Frontal cortex (tissue), 3 donors: ENCODE measurements at regions not wholly inside any gene's neighbourhood (a gene's known extent, or its start where the extent isn't known, plus 50 kb on each side); places are given as distances from the start of the nearest gene placed in this dataset.
"Not testable (repeated sequence)": the region's sequence is repeated elsewhere in the genome, so short reads cannot be mapped to it uniquely, and the experiment has no call there.

Experiments
- DNase-seq, 2 donors: peaks; one replicate each; pipeline ENCODE4 v3.0.0; 2012; ENCODE audit warnings: low spot score in 2 of 2
- FAIRE-seq: peaks from 2 replicates; lab custom pipeline; 2012; peaks lifted over from hg19 to GRCh38; lab: Jason Lieb, UNC
- donor health status: control.
- donor health status: control.
- donor health status: control.

DNA sequence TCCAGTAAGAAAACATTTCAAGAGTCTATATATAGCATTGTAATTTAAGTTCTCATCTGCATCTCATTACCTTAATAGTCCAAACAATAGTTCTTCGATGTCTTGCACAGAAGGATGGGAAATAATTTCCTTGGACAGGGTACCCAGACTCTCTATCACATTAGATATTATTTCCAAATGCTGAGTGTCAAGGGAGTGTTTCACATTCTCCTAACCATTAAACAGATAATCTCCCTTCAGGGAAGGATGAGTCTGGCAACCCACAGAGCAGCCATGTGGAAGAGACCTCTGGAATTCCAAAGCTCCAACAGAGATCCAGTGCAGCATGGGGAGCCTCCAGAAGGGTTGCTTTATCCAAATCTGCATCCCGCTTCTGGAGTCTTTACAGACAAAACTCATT is 89.6 kb downstream of the FZD1 start:
- DNase-seq = no peak
- FAIRE-seq = no peak

DNA sequence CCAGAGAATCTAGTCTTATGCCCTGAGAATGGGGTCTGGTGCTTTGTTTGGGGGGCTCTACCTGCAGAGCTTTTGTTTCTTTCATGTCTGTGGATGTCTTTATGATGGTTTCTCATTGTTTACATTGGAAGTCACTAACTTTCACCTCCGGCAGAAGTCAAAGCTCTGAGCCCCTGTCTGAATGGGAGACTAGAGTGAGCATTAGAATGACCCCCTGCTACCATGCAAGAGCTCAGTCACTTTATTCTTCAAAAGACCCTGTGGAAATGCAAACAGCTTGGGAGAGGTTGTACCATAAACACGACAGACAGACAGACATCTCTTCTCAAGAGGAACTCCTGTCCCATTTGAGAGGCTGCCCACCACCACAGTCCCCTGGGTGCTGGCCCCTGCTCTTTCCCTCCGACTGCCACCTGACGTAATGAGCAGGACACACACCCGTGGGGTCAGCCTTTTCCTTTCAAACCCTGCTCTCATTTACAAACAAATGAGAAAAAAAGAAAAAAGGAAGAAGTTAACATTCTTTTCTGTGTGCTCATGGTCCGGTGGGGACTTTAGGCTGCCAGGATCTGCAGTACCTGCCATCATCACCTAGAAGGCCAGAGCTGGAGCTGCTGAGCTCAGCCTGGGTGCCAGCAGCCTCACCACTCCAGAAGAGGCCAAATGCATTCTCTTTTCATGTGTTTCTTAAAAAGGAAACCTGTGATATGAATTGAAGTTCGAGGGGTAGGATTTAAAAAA is 91.6 kb downstream of the FZD1 start:
- FAIRE-seq (no peak), DNase-seq (no peak)

DNA sequence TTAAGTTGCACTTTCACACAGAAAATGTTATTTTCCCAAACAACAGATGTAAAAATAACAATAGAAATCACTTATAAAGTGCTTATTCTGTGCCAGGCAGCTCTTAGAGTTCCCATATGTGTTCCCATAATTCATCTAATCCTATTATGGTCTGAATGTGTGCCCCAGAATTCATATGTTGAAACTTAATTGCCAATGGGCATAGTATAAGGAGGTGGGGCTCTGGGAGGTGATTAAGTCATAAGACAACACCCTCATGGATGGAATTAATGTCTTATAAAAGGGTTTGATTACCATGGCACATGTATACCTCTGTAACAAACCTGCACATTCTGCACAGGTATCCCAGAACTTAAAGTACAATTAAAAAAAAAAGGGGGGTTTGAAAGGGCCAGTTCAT is 92.7 kb downstream of the FZD1 start:
- DNase-seq (no peak), FAIRE-seq (no peak)

DNA sequence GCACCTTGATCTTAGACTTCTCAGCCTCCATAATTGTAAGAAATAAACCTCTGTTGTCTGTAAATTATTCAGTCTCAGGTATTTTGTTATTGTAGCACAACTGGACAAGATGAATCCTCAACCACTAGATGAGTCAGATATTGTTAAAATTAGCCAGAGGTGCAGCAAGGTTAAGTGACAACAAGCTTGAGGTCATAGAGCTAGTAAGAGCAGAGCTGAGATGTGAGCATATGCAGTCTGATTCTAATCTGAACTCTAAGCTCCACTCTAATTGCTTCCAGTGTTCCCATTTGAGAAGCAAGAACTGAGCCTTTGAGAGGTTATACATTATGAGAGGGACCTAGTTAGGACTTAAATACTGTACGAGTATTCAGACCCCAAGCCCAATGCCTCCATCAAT is 93.1 kb downstream of the FZD1 start:
- DNase-seq (no peak), FAIRE-seq (no peak)

DNA sequence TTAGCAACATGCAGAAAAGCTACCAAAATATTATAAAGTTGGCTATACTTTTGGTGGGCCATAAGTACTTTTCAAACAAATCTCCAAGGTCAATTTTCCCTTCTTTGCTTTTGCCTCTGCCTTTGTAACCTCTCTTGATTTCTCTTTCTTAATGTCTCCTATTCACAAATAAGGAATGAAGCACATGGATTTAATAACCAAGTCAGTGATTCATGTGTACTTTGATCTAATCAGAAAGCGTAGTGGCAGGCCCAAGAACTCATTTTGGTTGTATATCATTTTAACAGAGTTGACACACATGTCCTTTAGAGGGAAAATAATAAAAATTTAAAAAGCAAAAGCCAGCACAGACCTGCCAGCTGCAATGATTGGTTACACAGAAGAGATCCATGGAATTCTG is 93.7 kb downstream of the FZD1 start:
- DNase-seq (no peak), FAIRE-seq (no peak)

DNA sequence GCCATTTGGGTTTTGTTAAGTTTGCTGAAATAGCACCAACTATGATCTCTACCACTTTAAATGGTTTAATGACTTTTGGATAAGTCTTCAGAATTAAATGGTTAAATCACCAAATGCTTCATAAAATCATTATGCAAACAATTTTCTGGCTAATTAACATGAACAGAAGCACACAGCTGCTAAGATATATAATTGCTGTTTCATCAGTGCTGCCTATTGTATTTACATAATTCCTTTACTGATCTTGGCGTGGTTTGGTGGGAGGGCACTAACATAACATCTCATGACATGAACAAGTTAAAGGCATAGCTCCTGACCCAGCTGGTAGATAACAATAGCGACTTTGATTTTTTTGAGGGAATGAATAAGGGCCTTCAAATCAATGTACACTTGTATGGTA is 94.1 kb downstream of the FZD1 start:
- FAIRE-seq (no peak), DNase-seq (no peak)

DNA sequence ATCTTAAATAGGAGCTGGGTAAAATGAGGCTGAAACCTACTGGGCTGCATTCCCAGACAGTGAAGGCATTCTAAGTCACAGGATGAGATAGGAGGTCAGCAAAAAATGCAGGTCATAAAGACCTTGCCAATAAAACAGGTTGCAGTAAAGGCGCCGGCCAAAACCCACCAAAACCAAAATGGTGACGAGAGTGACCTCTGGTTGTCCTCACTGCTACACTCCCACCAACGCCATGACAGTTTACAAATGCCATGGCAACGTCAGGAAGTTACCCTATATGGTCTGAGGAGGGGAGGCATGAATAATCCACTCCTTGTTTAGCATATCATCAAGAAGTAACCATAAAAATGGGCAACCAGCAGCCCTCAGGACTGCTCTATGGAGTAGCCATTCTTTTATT is 100.9 kb downstream of the FZD1 start:
- FAIRE-seq, DNase-seq: not testable (repeated sequence)

DNA sequence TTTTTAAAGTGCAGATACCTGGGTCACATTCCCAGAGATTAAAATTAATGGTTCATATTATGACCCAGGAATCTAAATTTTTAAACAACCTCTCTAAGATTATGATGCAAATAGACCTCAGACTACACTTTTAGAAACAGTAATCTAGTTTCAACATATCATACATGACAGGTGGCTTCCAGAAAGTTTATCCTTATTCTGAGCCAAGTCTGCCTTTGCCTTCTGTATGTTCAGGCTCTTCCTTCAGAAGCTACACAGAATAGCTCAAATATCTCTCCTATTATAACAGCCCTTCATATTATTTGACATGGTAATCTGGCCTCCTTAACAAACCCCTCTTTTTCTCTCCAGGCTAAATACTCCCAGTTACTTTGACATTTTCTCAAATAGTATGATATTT is 101.9 kb downstream of the FZD1 start:
- DNase-seq (no peak), FAIRE-seq (no peak)

DNA sequence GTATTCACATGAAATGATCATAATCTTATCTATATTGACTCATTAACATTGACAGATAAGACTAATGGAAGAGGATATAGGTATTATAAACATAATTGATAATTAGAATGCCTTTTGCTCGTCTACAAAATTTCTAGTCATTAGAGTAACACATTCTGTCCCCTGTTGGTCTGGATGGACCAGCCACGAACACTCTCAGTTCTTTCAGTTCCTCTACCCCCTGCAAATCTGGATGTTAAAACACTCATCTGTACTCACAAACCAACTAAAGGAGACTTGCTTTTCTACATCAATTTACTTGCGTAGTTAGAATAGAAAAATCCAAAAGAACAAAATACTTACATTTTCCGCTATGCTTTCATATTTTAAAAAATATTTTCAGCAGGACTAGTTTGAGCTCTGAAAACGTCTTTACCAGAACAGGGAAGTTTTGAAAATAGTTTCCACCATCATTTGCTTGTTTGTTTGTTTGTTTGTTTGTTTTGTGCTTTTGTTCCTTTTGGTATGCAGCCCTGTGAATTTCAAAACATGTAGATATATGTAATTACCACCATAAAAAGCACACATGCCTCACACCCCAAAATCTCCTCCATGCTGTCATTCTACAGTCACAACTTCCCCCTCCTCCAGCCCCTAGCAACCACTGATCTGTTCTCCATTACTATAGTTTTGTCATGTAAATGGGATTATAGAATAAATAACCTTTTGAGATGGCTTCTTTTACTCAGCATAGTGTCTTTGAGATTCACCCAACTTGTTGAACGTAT is 103.8 kb downstream of the FZD1 start:
- DNase-seq = no peak
- no peak for FAIRE-seq

DNA sequence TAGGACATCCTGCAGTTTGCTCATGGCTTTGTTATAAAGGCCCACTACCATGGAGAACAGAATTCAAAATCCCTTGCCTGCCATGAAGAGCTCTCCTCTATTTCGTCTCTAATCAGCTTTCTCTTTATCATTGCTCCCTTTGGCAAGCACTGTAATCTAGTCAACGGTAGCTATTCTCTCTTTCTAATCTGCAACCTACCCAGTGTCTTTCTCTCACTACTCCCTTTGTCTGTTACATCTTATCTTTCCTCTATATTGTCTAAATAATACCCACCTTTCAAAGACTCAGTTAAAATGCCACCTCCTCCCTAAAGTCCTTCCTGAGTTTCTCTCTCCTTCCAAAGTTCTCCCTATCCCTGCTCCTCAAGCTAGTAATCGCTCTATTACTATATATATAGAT is 108.1 kb downstream of the FZD1 start:
- DNase-seq (no peak), FAIRE-seq (no peak)

DNA sequence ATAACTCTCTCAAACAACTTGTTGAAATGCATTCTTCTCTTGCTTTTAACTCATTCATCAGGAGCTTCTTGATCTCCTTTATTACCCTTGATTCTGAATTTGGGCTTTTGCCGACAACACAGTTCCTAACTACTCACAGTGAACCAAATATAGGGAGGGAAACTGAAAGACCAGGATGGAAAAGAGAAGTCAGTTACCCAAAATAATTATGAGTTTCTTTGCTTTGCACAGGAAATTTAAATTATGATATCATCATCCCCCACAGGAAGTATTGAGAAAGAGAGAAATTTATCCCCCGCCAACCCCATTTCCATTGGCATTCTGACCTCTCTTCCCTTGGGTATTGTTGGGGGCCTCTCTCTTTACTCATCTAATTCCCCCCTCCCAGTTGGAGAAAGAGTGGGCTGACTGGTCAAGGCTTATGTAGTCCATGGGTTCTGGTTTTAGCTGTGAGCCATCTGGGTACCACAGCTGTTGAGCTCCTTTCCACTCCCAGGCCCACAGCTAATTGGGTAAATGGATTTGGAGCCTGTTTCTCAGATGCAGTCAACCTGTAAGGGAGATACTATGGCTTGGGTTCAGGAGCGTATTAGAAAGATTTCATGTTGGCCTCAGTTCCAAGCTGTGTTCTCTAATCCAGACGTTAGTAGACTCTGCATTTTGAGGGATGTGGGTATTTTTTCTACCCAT is 109.0 kb downstream of the FZD1 start:
- FAIRE-seq = no peak
- DNase-seq = no peak

DNA sequence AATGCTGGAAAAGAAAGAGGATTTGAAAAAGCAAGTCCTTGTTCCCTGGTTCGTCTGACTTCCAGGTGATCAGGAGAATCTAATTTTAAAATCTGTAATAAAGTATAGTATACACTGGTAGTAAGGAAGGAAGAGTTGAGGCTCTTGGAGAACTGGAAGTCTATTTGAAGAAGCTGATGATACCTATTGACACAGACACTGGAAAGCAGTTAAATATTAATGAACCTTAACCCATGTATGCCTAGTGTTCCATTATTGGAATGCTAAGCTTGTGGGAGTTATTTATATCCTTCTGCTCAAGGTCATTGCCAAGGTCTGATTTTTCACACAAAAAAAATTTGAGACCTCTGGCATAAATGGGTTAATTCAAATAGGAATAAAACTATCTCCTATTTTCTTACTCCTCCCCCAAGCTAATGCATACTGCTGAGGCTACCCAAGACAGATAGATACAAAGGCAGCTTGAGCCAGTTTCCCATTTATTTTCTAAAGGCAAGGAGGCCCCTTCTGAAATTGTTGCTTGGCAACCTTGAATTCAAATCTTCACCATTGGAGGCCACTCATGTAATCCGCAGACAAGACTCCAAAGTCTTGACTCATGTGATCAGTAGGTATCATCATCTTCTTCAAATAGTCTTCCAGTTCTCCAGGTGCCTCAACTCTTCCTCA is 110.2 kb downstream of the FZD1 start:
- DNase-seq (no peak), FAIRE-seq (no peak)

DNA sequence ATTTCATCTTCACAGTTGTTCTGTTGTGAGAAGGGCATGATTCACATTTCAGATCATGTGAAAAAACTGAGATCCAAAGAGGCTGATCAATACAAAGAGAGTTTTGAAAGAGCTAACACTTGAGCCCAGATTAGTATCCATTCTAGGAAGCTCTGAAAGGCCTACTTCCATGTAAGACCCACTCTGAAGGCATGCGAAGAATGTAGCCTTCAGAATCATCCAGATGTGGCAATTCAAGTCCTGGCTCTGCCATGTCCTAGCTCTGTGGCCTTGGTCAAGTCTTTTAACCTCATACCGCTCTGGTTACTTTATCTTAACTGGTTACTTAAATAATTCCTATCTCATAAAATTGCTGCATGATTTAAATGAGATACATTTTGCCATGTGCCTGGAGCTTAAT is 111.1 kb downstream of the FZD1 start:
- no peak for FAIRE-seq
- DNase-seq = no peak

DNA sequence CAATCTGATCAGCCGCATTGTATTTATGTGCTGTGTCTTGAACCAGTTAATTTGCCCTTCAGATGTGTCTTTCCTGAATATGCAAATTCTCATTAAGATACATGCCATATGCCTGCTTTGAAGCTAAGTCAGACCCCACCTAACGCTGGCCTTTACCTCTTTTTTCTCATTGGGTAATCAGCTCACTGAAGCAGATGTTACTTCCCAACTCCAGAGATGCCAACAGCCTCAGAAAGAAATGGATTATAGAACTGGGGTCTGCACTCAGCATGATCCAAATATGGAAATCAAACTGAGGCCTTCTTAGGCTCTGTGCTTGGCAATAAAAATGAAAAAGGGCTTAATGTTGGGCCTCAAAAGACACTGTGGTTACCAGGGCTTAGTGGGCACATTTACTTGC is 113.9 kb downstream of the FZD1 start:
- no peak for DNase-seq
- FAIRE-seq = no peak

DNA sequence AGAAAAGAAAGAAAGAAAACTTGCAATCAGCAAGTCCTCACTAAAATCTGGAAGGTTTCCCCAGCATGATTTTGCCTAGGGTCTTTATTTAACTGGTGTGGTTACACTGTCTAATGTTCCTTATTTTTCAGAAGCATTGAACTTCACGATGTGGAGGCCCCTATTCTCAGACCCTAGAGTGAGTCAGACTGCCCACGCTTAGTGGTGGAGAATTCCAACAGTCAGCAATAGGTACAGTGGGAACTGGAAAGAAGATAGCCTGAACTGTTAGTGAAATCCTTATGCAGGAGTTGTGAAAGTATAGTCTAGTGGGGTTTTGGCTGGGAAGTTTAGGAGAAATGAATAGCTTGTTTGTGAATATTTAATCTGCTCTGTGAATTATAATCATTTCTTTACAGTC is 115.0 kb downstream of the FZD1 start:
- DNase-seq (no peak), FAIRE-seq (no peak)

DNA sequence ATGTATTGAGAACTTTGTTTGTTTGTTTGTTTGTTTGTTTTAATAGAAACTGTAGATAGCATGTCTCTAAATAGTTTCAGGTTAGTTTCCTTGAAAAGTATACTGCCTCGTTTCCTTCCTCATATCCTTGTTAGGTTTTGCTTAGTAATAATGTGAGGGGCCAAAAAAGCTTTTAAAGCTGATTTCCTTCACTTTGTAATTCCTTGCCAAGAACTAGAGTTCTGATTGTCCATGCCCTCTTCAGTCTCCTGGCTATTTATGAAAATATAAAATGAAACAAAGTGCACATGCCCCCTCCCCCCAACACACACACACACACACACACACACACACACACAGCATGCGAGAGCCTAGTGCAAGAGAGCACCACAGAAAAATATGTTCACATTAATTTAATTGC is 115.8 kb downstream of the FZD1 start:
- DNase-seq = no peak
- FAIRE-seq = no peak

DNA sequence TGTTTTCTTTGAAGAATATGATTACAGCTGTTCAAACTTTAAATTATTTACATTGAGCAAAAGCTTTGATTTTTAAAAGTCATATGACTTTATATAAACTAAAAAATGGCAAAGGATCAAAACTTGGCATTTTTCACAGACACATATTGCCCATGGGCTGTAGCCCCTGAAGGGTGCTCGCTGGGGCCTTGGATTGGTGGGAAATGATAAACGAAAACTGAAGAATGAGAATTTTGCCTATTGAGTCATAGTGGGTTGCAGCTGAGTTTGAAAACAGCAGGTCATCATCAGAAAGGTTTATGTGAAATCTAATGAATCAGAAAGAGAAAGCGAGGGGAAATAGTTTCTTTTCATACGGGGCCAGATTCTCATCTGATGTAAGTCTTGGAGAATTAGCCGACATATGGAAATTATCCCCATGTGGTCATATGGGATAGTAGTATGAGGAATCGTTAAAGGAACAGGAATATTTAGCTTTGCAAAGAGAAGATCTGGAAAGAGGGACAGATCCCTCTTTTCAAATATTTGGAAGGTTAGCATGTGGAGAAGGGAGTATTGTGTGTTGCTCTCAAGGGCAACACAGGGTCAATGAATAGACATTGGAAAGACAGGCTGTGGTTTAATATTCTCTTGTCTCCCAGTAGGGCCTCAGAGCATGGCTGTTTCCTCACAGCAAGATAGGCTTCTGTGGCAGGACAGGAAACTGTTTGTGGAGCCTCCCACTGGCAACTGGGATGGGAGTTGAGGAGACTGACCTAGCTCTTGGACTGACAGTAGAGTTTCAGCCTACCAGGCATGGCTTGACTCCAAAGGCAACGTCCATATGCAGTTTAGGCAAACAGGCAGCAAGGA is 119.0 kb downstream of the FZD1 start:
- DNase-seq = no peak
- no peak for FAIRE-seq

DNA sequence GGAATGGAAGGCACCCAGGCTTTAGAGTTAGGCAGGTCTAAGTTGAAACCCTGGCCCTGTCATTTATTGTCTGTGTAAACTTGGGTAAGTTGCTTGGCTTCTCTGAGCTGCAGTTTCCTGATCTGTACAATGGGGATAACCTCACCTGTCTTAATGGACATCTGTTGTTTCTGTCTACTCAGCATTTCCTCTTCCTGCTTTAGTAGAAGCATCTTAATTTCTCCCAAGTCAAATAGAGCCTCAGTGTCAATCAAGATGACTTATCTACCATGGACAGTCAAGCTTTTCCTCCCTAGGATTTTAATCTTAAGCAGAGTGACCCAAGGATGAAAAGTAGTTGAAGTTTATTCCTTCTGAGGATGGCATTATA is 119.7 kb downstream of the FZD1 start:
- FAIRE-seq (no peak), DNase-seq (no peak)

DNA sequence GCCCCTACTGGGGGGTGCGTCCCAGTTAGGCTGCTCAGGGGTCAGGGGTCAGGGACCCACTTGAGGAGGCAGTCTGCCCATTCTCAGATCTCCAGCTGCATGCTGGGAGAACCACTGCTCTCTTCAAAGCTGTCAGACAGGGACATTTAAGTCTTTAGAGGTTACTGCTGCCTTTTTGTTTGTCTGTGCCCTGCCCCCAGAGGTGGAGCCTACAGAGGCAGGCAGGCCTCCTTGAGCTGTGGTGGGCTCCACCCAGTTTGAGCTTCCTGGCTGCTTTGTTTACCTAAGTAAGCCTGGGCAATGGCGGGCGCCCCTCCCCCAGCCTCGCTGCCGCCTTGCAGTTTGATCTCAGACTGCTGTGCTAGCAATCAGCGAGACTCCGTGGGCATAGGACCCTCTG is 130.5 kb downstream of the FZD1 start:
- not testable (repeated sequence) for FAIRE-seq

DNA sequence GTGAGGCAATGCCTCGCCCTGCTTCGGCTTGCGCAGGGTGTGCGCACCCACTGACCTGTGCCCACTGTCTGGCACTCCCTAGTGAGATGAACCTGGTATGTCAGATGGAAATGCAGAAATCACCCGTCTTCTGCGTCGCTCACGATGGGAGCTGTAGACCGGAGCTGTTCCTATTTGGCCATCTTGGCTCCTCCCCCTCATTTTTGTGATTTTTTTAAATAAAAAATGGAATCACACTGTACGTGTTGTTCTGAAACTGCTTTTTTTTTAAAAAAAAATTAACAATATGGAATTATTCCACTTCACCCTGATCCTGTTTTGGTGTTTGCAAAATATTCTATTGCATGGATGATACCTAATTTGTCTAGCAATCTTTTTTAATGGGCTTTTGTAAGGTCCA is 131.1 kb downstream of the FZD1 start:
- not testable (repeated sequence) for DNase-seq, FAIRE-seq

More for the DNA sequence above, 130.5 kb downstream of the FZD1 start:
- DNase-seq = not testable (repeated sequence)
